ENCODE measurements at regions not wholly inside any gene's neighbourhood (a gene's known extent, or its start where the extent isn't known, plus 50 kb on each side); places are given as distances from the start of the nearest gene placed in this dataset.
"Not testable (repeated sequence)": the region's sequence is repeated elsewhere in the genome, so short reads cannot be mapped to it uniquely, and the experiment has no call there.

DNA sequence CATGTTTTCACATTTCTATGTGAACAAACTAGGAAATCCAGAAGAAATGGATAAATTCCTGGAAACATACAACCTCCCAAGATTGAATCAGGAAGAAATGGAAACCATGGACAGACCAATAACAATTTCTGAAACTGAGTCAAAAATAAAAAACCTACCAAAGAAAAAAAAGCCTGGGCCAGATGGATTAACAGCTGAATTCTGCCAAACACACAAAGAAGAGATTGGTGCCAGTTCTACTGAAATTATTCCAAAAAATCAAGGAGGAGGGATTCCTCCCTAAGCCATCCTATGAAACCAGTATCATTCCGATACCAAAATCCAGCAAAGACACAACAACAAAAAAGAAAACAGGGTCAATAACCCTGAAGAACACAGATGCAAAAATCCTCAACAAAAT, 166.9 kb upstream of the FBXL7 start:
- DNase-seq: no peak

GRCh38 chr5:15326932-15327331, 173.0 kb upstream of the FBXL7 start:
- DNase-seq: no peak

DNA sequence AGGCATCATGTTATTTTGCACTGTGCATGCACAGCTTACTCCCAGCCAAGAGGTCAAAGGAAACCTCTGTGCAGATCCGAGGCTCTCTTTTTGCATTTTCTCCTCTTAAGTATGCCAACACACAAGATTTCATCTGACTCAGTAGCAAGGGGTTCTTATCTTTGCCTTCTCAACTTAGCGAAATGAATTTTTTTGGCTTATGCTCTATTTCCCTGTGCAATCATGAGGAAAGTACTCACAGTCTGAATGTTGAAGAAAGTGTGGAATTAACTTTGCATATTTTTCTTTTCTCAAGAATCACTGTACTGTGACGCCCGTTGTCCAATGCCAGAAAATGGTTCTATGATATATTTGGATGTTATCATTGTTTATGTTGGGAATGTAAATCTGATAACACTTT, 173.5 kb upstream of the FBXL7 start:
- DNase-seq: no peak

- no peak for DNase-seq
Observed at GRCh38 chr5:15322421-15322820, 177.6 kb upstream of the FBXL7 start.

DNA sequence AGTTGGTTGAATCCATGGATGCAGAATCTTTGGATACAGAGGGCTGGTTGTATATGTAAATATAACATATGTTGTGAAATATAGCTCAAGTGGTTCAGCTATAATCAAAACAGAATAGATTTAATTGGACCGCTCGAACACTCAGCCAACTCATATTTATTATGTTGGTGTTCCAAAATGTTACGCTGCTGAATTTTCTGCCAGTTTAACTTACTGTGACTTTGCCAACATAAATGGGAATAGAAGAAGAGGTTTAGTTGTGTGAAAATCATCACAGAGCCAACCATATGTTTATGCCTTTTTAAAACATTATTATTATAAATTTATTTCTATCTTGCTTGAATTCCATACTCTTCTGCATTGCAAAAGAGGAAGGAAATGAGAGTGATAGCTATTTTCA, 178.2 kb upstream of the FBXL7 start:
- no peak for DNase-seq

- DNase-seq: no peak
Observed at GRCh38 chr5:15320871-15321270, 179.1 kb upstream of the FBXL7 start.

DNA sequence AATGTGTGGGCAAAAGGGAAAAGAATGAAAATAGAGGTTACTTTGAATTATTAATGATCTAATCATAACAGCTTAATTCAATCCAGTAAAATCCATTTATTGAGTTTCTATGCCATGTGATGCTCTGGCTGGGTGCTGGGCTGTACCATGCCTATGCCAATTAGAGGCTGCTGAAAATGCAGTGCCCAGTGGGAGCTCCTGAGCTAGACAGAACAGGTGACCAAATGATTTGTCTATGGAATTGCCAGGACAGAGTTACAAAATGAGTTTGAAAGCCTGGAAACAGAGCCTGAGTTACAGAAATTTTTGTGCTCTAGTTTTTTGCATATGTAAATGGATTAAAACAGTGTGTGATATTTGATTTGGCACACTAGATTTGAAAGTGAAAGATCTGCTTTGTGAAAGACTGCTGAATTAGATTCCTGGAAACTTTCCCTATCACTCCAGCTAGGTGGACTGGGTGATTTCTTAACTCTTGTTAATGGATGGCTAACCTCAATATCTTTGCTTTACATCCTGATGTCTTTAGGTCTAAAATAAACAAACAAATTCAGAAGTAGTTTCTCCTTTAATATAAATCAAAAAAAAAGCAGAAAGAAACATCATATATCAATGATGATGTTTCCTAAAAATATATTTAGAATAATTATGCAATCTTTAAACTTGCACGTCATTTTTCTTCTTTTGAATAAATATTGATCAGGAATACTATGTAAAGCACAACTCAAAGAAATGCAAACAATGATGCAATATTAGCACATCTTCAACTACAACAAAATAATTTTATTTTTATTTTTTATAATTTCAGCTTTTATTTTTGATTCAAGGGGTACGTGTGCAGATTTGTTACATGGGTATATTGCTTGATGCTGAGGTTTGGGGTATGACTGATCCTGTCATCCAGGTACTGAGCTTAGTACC, 194.8 kb upstream of the FBXL7 start:
- no peak for DNase-seq

GRCh38 chr5:15304066-15304731, 195.8 kb upstream of the FBXL7 start:
- DNase-seq: no peak

- no peak for DNase-seq
Observed at GRCh38 chr5:15300141-15300540, 199.8 kb upstream of the FBXL7 start.

DNA sequence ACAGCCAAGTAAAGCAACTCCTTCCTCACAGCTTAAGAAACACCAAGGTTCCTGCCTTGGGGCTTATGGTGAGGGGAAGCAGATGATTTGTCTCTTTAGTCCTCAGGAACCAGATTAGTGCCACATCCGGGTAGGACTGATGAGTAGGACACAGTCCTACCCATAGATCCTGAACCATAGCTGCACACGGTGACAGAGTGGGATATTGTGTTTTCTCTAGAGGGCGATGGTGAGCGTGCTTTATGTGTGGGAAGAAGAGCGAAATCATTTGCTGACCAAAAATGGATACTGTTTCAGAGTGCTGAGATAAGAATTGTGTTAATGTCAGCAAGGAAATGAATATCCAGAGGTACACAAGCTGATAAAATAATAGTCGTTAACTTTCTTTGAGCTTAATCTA, 209.0 kb upstream of the FBXL7 start:
- DNase-seq: no peak

DNA sequence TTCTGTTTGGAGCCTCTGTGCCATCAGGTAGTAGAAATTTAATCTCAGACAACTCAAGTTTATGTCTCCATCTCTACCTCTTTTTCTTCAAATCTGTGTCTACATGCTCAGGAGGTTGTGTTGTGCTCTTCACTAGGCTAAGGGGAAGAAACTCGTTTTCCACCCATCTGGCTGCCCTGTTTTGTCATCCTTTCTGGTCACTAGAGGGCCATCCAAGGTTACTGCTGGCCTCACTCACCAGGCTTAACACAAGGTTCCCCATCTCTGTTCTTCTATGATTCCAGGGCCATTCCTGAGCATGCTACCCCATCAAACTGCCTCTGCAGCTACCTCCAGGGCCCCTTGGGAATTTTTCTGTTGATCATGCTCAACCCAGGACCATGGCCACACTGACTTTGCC, 213.3 kb upstream of the FBXL7 start:
- no peak for DNase-seq

DNA sequence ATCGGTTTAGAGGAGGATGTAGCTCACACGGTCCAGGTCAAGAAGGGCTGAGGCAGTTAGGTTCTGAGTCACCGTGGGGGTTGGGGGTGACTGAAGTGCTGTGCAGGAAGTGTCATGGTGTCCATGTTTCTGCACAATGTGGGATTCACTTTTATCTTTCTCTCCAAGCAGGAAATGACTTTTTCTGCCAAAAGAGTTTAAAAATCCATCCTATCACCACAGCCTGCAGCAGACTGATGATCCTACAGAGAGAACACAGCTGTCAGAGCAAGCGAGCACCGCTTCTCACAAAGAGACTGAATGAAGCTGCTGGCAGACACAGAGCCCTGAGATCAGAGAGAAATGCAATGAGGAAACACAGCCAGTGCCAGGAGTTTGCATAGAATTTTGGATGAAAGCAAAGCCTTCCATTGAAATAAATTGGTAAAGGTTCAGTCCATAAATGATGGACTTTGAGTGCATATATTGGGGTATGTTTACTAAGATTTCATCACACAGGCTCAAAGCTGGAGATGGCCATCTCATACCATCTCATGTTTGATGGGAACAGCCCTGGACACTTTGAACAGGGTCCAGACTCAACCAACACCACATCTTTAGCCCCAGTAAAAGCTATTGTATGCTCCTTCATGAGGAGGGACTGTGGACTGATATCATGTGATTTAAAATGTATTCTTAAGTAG, 213.9 kb upstream of the FBXL7 start:
- no peak for DNase-seq

DNA sequence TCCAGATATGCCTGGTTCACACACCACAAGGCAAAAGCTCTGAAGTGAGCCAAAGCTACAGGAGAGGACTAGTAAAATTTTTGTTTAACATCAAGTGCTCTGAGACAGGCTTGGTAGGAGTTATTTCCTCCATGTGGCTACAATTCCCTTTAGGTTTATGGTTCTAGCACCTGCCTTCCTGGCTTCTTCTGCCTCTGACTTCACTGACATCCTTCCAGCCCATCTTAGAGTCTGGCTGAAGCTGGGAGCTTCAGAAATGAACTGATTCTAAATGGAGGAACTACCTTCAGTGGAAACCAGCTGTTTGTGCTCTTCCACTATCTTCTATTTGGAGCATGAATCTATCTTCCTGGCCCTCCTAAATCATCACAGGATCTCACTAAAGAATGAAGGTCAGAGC, 215.3 kb upstream of the FBXL7 start:
- no peak for DNase-seq

GRCh38 chr5:15283076-15283475, 216.9 kb upstream of the FBXL7 start:
- no peak for DNase-seq

GRCh38 chr5:15282611-15283010, 217.4 kb upstream of the FBXL7 start:
- no peak for DNase-seq

DNA sequence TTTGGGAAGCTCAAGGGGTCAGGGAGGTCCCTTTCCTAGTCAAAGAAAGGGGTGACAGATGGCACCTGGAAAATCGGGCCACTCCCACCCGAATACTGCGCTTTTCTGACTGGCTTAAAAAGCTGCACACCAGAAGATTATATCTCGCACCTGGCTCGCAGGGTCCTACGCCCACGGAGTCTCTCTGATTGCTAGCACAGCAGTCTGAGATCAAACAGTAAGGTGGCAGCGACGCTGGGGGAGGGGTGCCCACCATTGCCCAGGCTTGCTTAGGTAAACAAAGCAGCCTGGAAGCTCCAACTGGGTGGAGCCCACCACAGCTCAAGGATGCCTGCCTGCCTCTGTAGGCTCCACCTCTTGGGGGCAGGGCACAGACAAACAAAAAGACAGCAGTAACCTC, 228.4 kb upstream of the FBXL7 start:
- DNase-seq: not testable (repeated sequence)

GRCh38 chr5:15267966-15268365, 232.0 kb upstream of the FBXL7 start:
- no peak for DNase-seq

DNA sequence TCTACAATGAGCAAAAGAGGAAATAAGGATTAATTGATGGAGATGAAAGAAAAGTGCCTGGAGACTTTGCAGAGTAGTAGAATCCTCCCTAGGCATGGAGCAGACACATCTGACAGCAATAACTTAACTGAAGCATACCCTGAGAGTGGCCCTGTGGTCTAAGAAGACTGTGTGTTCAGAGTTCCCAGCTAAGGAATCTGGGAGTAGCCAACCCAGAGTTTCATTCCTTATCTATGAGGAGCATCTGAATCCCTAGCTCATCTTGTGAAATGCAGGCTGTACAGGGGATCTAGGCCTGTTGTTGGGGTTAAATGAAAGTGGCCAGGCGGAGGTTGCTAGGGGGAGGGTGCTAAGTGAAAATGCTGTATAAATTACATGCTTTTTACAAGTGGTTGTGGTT, 233.1 kb upstream of the FBXL7 start:
- no peak for DNase-seq

- no peak for DNase-seq
Observed at GRCh38 chr5:15266229-15266628, 233.8 kb upstream of the FBXL7 start.

- DNase-seq: no peak
Observed at GRCh38 chr5:15263942-15264341, 236.0 kb upstream of the FBXL7 start.

GRCh38 chr5:15263406-15263805, 236.6 kb upstream of the FBXL7 start:
- DNase-seq: no peak

- no peak for DNase-seq
Observed at GRCh38 chr5:15261269-15261995, 238.5 kb upstream of the FBXL7 start.
